GM12875 (cell line): ENCODE measurements at regions not wholly inside any gene's neighbourhood (a gene's known extent, or its start where the extent isn't known, plus 50 kb on each side); places are given as distances from the start of the nearest gene placed in this dataset.

ENCODE experiments used
- H3K4me3 ChIP-seq: one replicate; pipeline ENCODE4 v1.5.1; 2011; ENCODE audit warnings: low read depth, low read length, control low read depth
- CTCF ChIP-seq: IDR thresholded peaks from 2 replicates; pipeline ENCODE4 v1.5.1; 2011; ENCODE audit warnings: low read depth, mild to moderate bottlenecking, control low read depth, inconsistent platforms, low read length, moderate library complexity, borderline replicate concordance; ENCODE audit not compliant: insufficient read depth

- H3K4me3 ChIP-seq, result no peak overlapping the region
- TF ChIP-seq CTCF, result no peak
Measured at GRCh38 chr18:61261870-61262269, 71.4 kb upstream of the CDH20 start.

GRCh38 chr18:61272793-61273192 is 60.4 kb upstream of the CDH20 start:
- H3K4me3 ChIP-seq, result no peak overlapping the region

GRCh38 chr18:61273533-61273932 is 59.7 kb upstream of the CDH20 start:
- TF ChIP-seq CTCF, result no peak

More at GRCh38 chr18:61272793-61273192, 60.4 kb upstream of the CDH20 start:
- TF ChIP-seq CTCF, result no peak

GRCh38 chr18:61274416-61274960 is 58.7 kb upstream of the CDH20 start:
- TF ChIP-seq CTCF, result no peak
- no peak overlapping the region for H3K4me3 ChIP-seq

More at GRCh38 chr18:61273533-61273932, 59.7 kb upstream of the CDH20 start:
- no peak overlapping the region for H3K4me3 ChIP-seq

- TF ChIP-seq CTCF, result no peak
Measured at GRCh38 chr18:61277808-61278207, 55.4 kb upstream of the CDH20 start.

GRCh38 chr18:61281431-61281830 is 51.8 kb upstream of the CDH20 start:
- TF ChIP-seq CTCF, result no peak
- H3K4me3 ChIP-seq, result no peak overlapping the region

More at GRCh38 chr18:61277808-61278207, 55.4 kb upstream of the CDH20 start:
- H3K4me3 ChIP-seq, result no peak overlapping the region

- TF ChIP-seq CTCF, result no peak
- no peak overlapping the region for H3K4me3 ChIP-seq
Measured at GRCh38 chr18:61282926-61283325, 50.3 kb upstream of the CDH20 start.
